ENCODE measurements at regions not wholly inside any gene's neighbourhood (a gene's known extent, or its start where the extent isn't known, plus 50 kb on each side); places are given as distances from the start of the nearest gene placed in this dataset.
A peak's percentile ranks its signal among the peaks of the same experiment; 100 is the strongest.

DNA sequence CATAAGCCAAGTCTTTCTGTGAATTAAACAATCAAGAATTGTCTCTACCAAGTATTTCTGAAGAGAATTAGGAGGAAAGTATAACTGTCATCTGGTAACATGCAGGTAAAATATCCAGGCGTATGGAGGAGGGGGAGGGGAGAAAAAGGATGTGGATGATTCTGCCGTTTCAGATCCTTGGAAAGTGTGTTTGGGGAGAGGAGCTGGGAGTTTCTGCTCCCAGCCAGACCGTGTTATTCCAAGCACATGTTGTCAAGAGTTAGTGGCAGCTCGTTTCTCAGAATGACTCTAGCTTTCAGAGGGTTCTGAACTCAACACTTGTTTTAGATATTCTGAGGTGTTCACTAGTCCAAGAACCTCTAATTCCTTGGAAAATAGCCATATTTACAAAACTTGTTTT is 137.6 kb downstream of the FAM124B start:
- 32 to 46% methylated on average over 4 of the region's 4 CpGs for WGBS, 2 donors (ENCODE audit: low coverage in 1 of 2)
- TF ChIP-seq POLR2A (IDR thresholded peaks at IDR 0.05) (no peak), POLR2AphosphoS5 (IDR thresholded peaks at IDR 0.05) (no peak), EP300 (IDR thresholded peaks at IDR 0.05) (no peak)
- TF ChIP-seq, protein P1, sequence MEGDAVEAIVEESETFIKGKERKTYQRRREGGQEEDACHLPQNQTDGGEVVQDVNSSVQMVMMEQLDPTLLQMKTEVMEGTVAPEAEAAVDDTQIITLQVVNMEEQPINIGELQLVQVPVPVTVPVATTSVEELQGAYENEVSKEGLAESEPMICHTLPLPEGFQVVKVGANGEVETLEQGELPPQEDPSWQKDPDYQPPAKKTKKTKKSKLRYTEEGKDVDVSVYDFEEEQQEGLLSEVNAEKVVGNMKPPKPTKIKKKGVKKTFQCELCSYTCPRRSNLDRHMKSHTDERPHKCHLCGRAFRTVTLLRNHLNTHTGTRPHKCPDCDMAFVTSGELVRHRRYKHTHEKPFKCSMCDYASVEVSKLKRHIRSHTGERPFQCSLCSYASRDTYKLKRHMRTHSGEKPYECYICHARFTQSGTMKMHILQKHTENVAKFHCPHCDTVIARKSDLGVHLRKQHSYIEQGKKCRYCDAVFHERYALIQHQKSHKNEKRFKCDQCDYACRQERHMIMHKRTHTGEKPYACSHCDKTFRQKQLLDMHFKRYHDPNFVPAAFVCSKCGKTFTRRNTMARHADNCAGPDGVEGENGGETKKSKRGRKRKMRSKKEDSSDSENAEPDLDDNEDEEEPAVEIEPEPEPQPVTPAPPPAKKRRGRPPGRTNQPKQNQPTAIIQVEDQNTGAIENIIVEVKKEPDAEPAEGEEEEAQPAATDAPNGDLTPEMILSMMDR (IDR thresholded peaks at IDR 0.05): no peak
- Histone ChIP-seq H3K4me1 (peaks cover 0 to 27% (median 0%) of the 10 kb centered on the region in 3 donors), H3K9me3 (no peaks in the 10 kb centered on the region), H3K4me3 (no peak overlapping the region), H3K27ac (no peak overlapping the region), H3K36me3 (no peaks in the 10 kb centered on the region), H3K27me3 (no peaks in the 10 kb centered on the region)
- no peak for ATAC-seq

DNA sequence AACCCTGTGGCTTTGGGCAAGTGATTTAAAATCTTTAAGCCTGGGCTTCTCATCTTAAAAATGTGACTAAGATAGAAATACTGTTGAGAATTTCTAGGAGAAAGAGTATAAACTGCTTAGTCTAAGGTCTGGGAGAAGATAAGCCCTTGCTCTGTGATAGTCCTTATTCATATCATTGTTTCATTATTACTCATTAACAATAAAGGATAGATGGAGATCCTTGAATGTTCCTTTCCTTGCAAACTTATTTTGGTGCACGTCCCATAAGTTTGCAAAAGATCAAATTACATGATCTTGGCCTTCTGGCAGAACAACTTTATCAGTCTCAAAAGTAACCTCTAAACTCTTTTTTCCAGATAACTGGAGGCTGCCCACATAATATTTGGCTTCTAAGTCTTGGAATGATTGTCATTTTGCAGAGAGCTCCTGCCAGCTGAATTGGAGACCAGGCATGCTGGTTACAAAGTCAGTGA is 138.3 kb downstream of the FAM124B start:
- peaks cover 0 to 24% (median 0%) of the 10 kb centered on the region in 3 donors for H3K4me1 ChIP-seq
- TF ChIP-seq POLR2A (IDR thresholded peaks at IDR 0.05) (no peak), POLR2AphosphoS5 (IDR thresholded peaks at IDR 0.05) (no peak), EP300 (IDR thresholded peaks at IDR 0.05) (no peak)
- TF ChIP-seq, protein P1 (IDR thresholded peaks at IDR 0.05): no peak
- no peaks in the 10 kb centered on the region for H3K36me3 ChIP-seq
- 60 to 100% methylated on average over 1 of the region's 1 CpG for WGBS, 2 donors (ENCODE audit: low coverage in 1 of 2)
- no peak for ATAC-seq
- no peak overlapping the region for H3K4me3 ChIP-seq
- no peaks in the 10 kb centered on the region for H3K9me3 ChIP-seq
- H3K27me3 ChIP-seq: no peaks in the 10 kb centered on the region
- H3K27ac ChIP-seq: no peak overlapping the region

DNA sequence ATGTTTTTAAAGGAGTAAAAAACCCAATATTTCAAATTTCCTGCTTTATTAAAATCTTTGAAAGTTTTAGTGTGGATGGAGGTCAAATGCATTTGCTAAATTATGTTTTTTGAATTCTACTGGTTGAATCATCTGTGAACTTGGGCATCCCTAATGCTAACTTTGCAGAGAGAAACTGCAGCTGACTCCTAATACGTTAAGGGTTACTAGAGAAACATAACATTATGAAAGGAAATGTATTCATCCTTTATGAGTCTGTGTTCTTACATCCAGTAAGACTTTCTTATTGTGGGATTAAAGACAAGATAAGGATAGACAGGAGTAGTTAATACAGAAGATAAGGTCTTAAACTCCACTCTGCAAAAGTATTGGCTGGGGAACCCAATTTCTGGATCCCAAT is 140.6 kb downstream of the FAM124B start:
- Histone ChIP-seq H3K27me3 (no peaks in the 10 kb centered on the region), H3K27ac (no peak overlapping the region), H3K4me1 (peaks cover 0 to 19% (median 0%) of the 10 kb centered on the region in 3 donors), H3K36me3 (no peaks in the 10 kb centered on the region), H3K4me3 (no peak overlapping the region), H3K9me3 (no peaks in the 10 kb centered on the region)
- TF ChIP-seq EP300 (IDR thresholded peaks at IDR 0.05) (no peak), POLR2A (IDR thresholded peaks at IDR 0.05) (no peak), POLR2AphosphoS5 (IDR thresholded peaks at IDR 0.05) (no peak)
- TF ChIP-seq, protein P1 (IDR thresholded peaks at IDR 0.05): no peak
- WGBS, 2 donors (ENCODE audit: low coverage in 1 of 2): 36 to 54% methylated on average over 1 of the region's 1 CpG
- no peak for ATAC-seq

DNA sequence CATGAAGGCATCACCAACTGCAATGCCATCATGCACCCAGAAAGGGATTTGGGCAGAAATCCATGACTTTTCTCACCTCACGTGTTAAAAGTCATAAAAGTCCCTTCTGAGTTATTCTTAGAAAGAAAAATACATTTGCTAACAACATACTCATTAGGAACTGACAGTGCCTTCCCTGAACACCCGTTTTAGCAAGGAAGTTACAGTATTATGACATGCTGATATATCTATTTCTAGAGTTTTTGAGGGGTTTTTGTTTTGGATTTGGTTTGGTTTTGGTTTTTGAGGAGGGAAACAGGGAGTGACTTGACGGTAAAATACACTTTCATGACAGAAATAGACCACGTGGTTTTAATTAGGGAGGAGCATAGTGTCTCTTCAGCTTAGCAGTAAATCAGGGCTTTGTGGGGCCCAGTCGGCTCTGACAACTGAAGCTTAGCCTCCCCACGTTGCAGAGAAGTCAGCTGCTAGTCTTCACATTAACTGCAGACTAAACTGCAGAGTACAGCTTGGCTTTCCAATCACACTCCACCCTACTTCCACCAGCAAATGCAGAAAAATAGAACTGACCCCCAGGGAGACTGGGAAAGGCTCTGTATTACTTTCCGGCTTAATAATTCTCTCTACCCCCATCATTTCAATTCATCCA is 141.4 kb downstream of the FAM124B start:
- WGBS, 2 donors (ENCODE audit: low coverage in 1 of 2): 12 to 28% methylated on average over 5 to 6 of the region's 7 CpGs
- TF ChIP-seq, protein P1 (IDR thresholded peaks at IDR 0.05): no peak
- TF ChIP-seq POLR2AphosphoS5 (IDR thresholded peaks at IDR 0.05) (no peak), POLR2A (IDR thresholded peaks at IDR 0.05) (no peak), EP300 (IDR thresholded peaks at IDR 0.05) (no peak)
- H3K9me3 ChIP-seq: no peaks in the 10 kb centered on the region
- peaks cover 0 to 19% (median 0%) of the 10 kb centered on the region in 3 donors for H3K4me1 ChIP-seq
- no peaks in the 10 kb centered on the region for H3K27me3 ChIP-seq
- no peak overlapping the region for H3K4me3 ChIP-seq
- no peaks in the 10 kb centered on the region for H3K36me3 ChIP-seq
- peak overlapping the region in 2 of 4 donors; percentile 5 to 33 for H3K27ac ChIP-seq
- ATAC-seq: peak; percentile 28

DNA sequence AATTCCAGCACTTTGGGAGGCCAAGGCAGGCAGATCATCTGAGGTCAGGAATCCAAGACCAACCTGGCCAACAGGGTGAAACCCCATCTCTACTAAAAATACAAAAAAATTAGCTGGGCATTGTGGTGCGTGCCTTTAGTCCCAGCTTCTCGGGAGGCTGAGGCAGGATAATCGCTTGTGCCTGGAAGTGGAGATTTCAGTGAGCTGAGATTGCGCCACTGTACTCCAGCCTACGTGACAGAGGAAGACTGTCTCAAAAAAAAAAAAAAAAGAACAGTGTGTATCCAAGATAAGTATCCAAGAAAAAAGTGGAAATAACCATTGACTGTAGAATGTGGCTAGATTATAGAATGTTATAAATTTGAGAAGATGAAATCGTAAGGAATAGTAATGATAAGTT is 142.1 kb downstream of the FAM124B start:
- 91 to 100% methylated on average over 2 to 6 of the region's 6 CpGs for WGBS, 2 donors (ENCODE audit: low coverage in 1 of 2)
- H3K27ac ChIP-seq: no peak overlapping the region
- no peaks in the 10 kb centered on the region for H3K9me3 ChIP-seq
- no peak for ATAC-seq
- no peaks in the 10 kb centered on the region for H3K27me3 ChIP-seq
- no peak overlapping the region for H3K4me3 ChIP-seq
- H3K36me3 ChIP-seq: no peaks in the 10 kb centered on the region
- H3K4me1 ChIP-seq: peaks cover 0 to 19% (median 0%) of the 10 kb centered on the region in 3 donors
- no peak for TF ChIP-seq POLR2AphosphoS5 (IDR thresholded peaks at IDR 0.05)
- TF ChIP-seq, protein P1 (IDR thresholded peaks at IDR 0.05): no peak
- TF ChIP-seq EP300 (IDR thresholded peaks at IDR 0.05): no peak
- no peak for TF ChIP-seq POLR2A (IDR thresholded peaks at IDR 0.05)

Measured in gastroesophageal sphincter (tissue), 4 donors.